Ishikawa (cell line): ENCODE measurements at regions not wholly inside any gene's neighbourhood (a gene's known extent, or its start where the extent isn't known, plus 50 kb on each side); places are given as distances from the start of the nearest gene placed in this dataset.

Experiments
- CEBPB ChIP-seq: IDR thresholded peaks from 2 replicates; pipeline ENCODE4 v1.6.1; 2012
- CREB1 ChIP-seq: IDR thresholded peaks from 2 replicates; pipeline ENCODE4 v1.6.1; 2012; ENCODE audit warnings: low read depth
- EGR1 ChIP-seq: IDR thresholded peaks from 2 replicates; pipeline ENCODE4 v1.6.1; 2012
- EP300 ChIP-seq: IDR thresholded peaks from 2 replicates; pipeline ENCODE4 v1.6.1; 2012; ENCODE audit warnings: borderline replicate concordance
- FOXM1 ChIP-seq: IDR thresholded peaks from 2 replicates; pipeline ENCODE4 v1.6.1; 2012; ENCODE audit warnings: low read depth, borderline replicate concordance
- RAD21 ChIP-seq: IDR thresholded peaks from 2 replicates; pipeline ENCODE4 v1.6.1; 2012; ENCODE audit warnings: low read depth
- TAF1 ChIP-seq: IDR thresholded peaks from 2 replicates; pipeline ENCODE4 v1.6.1; 2012; ENCODE audit warnings: low read depth, mild to moderate bottlenecking
- TEAD4 ChIP-seq: IDR thresholded peaks from 2 replicates; pipeline ENCODE4 v1.6.1; 2012
- YY1 ChIP-seq: IDR thresholded peaks from 2 replicates; pipeline ENCODE4 v1.6.1; 2012; ENCODE audit warnings: low read depth
- ZBTB7A ChIP-seq: IDR thresholded peaks from 2 replicates; pipeline ENCODE4 v1.6.1; 2012; ENCODE audit warnings: low read depth
- TF ChIP-seq, protein P1 (sequence below): IDR thresholded peaks from 2 replicates; pipeline ENCODE4 v1.6.1; 2012; ENCODE audit warnings: low read depth, mild to moderate bottlenecking
- TF ChIP-seq, protein P2 (sequence below): IDR thresholded peaks from 2 replicates; pipeline ENCODE4 v1.6.1; 2012
- TF ChIP-seq, protein P3 (sequence below): IDR thresholded peaks from 2 replicates; pipeline ENCODE4 v1.6.1; 2012

DNA sequence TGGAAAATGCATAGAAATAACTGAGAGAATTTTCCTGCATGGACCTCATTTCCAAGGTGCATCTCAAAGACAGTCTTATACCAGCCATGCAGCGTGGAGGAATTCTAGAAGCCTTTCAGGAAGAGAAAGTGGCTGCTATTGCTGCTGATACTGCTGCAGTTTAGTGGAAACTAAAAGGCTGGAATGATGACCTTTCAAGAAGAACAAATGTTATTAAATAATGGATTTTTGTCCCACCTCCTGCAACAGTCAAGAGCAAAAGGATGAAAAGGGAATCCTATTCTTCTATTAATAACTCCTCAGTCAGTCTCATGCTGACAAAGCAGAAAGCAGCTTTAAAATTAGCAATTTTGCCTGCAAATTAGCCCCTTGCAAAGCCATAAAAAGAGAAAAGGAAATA is 68.2 kb upstream of the C1orf87 start:
- TF ChIP-seq FOXM1: no peak
- no peak for TF ChIP-seq EGR1
- no peak for TF ChIP-seq RAD21
- no peak for TF ChIP-seq ZBTB7A
- no peak for TF ChIP-seq CEBPB
- TF ChIP-seq, protein P1, sequence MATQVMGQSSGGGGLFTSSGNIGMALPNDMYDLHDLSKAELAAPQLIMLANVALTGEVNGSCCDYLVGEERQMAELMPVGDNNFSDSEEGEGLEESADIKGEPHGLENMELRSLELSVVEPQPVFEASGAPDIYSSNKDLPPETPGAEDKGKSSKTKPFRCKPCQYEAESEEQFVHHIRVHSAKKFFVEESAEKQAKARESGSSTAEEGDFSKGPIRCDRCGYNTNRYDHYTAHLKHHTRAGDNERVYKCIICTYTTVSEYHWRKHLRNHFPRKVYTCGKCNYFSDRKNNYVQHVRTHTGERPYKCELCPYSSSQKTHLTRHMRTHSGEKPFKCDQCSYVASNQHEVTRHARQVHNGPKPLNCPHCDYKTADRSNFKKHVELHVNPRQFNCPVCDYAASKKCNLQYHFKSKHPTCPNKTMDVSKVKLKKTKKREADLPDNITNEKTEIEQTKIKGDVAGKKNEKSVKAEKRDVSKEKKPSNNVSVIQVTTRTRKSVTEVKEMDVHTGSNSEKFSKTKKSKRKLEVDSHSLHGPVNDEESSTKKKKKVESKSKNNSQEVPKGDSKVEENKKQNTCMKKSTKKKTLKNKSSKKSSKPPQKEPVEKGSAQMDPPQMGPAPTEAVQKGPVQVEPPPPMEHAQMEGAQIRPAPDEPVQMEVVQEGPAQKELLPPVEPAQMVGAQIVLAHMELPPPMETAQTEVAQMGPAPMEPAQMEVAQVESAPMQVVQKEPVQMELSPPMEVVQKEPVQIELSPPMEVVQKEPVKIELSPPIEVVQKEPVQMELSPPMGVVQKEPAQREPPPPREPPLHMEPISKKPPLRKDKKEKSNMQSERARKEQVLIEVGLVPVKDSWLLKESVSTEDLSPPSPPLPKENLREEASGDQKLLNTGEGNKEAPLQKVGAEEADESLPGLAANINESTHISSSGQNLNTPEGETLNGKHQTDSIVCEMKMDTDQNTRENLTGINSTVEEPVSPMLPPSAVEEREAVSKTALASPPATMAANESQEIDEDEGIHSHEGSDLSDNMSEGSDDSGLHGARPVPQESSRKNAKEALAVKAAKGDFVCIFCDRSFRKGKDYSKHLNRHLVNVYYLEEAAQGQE: no peak
- TF ChIP-seq EP300: no peak
- no peak for TF ChIP-seq TAF1
- no peak for TF ChIP-seq CREB1
- TF ChIP-seq, protein P2, sequence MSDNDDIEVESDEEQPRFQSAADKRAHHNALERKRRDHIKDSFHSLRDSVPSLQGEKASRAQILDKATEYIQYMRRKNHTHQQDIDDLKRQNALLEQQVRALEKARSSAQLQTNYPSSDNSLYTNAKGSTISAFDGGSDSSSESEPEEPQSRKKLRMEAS: no peak
- TF ChIP-seq TEAD4: no peak
- no peak for TF ChIP-seq YY1
- TF ChIP-seq, protein P3, sequence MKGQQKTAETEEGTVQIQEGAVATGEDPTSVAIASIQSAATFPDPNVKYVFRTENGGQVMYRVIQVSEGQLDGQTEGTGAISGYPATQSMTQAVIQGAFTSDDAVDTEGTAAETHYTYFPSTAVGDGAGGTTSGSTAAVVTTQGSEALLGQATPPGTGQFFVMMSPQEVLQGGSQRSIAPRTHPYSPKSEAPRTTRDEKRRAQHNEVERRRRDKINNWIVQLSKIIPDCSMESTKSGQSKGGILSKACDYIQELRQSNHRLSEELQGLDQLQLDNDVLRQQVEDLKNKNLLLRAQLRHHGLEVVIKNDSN: no peak
